ENCODE measurements at regions not wholly inside any gene's neighbourhood (a gene's known extent, or its start where the extent isn't known, plus 50 kb on each side); places are given as distances from the start of the nearest gene placed in this dataset.

DNA sequence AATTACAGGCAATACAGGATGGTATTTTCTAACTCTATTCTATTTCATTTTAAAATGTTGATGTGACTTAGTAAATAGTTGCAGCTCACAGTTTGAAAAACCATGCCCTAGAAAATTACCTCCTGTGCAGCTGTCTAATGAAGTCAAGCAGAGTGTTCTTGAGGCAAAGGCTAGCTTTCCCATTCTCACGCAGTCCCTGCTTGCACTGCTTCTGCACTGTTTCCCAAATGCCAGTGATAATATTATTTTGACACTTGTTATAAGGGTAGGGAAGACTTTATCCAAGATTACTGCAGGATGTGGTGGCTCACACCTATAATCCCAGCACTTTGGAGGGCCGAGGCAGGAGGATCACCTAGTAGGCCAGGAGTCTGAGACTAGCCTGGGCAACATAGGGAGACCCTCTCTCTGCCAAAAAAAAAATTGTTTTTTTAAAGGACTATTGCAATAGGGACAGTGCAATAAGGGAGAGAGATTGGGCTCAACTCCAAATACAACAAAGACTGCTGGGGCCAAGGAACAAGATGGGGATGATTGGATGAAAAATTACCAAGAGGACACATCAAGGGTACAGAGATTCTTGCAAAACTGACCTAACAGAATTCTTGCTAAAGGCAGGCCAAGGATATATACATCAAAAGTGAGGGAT, 196.1 kb downstream of the LY86 start:
- DNase-seq = no peak

DNA sequence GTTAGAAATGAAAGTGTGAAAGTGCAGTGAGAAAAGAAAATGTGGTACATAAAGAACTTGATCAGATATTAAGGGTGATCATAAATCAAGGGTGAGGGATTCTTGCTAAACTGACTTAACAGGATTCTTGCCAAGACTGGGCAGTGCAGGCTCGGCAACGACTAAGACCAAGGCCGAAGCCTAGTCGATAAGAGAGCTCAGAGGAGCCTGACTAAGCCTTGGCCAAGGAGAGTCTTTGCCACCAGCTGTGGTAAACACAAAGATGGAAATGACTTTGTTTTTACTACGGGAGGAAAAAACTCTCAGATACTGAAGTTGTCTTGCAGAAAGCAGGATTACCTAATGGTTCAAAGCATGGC, 196.6 kb downstream of the LY86 start:
- DNase-seq = no peak

DNA sequence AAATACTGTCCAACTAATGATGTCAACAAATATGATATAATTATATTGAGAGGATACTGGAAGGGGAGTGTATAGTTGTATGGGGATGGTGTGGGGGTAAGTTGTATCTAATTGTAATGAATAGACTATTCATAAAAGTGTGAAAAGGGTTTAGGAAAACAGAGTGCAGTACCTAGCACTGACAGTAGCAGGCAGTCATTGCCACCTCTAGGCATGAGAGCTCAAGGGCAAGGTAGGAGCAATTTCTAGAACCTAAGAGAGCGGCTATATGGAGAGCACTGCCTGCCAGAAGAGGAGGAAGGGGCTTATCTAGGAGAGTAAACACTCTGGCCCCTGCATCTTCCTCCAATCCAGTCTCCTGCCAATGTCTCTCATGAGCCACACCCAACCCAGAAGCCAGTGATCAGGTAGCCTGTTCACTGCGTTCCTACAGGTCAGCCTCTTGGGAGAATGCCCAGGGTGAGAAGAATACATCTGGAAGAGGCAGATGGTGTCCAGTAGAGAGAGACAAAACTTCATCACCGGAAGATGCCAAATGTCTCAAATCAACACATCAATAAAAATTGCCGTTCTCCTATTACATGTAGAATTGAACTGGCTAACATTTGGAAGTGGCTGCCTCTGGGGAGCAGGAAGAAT, 200.0 kb downstream of the LY86 start:
- no peak for DNase-seq

DNA sequence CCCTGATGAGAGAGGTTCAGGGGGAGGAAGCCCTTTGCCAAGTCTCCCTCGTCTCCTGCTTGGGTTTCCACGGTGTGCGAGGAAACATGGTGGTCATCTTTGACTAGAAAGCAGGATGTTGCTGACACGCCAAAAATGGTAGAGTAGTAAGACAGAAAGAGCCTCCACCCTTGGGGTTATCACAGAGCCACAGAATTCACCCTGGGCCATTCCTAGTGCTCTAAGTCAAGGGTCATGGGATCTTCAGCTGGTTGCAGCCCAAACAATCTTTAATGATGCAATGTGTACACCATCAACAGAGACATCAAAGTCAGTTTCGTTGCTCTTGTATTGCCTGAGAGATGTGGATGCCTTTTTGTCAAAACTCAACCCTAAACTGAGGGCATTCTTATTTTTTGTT, 201.9 kb downstream of the LY86 start:
- no peak for DNase-seq

DNA sequence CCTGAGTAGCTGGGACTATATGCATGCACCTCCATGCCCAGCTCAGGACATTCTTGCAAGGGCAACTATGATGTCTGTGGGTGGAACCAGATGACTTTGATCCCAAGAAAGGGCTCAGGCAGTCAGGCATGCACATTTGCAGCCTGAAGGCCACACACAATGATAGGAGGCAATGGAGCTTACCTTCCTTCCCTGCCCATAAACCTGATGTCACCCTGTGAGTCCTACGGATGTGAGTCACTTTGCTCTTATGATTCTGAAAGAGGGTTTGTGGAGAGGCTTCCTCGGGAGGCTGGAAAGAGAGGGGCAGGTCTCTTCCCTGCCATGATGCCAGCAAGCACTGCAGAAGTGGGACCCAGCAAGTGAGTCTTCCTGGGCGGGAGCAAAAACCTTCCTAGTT, 202.4 kb downstream of the LY86 start:
- no peak for DNase-seq

DNA sequence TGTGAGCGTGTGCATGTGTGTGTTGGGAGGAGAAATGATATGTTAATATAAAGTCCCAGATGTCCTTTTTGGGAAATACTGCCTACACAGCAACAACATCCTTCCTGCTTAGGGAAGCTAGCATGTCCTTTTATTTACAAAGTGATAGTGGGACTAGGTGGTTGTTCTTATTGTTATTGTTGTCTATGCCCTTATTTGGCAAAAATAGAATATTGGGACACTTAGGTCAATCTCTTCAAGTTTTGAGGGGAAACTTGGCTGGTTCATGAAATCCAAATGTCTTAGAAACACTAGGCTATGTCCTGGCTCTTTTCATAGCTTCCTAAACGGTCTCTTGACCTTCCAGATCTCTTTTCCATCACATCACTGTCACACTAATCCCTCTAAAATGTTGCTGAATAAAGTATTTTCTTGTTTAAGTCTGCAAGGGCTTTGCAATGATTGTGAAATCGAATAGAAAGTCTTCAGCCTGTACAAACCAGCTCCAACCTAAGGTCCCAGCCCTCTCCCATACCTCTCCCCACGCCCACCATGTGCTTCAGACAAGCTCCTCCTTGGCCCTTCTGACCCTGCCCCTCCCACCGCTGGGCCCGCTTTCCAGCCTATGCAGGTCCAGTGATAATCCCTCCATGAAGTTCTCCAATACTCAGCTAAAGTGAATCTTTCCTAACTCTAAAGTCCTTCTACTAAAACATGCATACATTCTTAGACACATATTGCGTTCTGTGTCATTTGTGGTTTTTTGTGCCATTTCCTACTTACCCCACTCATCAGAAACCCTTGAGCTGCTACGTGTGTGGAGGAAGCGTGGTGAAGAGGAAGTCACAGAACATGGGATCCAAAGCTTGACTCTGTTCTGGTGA, 205.1 kb downstream of the LY86 start:
- DNase-seq = no peak

DNA sequence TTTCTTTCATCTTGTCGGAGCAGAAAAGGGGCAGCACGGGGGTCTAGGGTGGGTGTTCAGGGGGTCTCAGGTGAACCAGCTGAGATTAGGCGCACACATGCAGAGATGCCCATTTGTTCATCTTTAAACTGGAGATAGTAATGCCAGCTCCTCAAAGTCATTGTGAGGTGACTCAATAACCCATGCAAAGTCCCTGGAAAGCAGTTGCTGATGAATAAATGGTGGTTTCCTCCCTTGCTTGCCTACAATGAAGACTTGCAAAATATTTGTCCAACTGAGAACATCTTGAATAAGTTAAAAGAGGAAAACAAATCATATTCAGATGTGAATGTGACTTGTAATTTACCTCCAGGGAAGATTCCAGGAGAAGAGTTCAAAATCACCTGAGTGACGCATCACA, 206.9 kb downstream of the LY86 start:
- DNase-seq = no peak

DNA sequence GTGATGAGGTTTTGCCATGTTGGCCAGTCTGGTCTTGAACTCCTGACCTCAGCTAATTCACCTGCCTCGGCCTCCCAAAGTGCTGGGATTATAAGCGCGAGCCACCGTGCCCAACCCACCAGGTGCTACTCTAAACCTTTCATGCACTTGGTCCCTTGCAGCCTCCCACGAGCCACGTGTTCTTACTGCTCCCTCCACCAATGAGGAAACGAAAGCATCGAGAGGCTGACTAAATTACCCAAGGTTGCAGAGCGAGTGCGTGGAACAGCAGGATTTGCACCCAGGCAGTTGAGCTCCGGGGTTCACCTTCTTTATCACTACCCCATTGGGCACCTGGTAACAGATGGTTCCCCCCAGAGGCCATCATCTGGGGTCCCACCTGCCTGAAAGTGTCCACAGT, 208.3 kb downstream of the LY86 start:
- no peak for DNase-seq

DNA sequence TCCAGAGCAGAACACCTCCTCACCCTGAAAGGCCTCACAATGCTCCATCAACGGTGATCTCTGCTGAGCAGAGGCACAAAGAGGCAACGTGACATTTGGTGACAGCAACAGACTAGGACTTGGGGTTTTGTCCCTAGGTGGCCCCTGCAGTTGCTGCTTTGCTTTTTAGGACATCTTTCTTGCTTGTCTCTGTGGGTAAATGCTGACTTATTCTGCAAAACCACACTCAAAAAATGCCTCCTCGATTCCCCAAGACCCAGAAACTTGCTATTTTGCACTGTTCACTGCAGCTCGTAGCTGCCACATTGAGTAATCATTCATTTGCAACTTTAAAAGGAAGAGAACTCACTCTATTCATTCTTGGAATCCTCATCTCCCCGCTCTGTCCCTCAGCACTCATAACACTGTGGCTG, 209.9 kb downstream of the LY86 start:
- no peak for DNase-seq

DNA sequence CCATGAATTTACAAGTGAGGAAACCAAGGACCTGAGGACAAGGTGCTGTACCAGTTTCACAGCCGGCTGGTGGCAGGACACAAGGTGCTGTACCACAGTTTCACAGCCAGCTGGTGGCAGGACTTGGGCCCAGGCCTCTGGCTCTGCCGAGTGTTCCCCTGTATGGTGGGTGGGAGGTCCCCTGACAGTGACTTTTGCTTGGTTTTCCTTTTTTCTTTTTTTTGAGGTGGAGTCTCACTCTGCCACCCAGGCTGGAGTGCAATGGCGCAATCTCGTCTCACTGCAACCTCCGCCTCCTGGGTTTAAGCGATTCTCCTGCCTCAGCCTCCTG, 212.4 kb downstream of the LY86 start:
- no peak for DNase-seq

DNA sequence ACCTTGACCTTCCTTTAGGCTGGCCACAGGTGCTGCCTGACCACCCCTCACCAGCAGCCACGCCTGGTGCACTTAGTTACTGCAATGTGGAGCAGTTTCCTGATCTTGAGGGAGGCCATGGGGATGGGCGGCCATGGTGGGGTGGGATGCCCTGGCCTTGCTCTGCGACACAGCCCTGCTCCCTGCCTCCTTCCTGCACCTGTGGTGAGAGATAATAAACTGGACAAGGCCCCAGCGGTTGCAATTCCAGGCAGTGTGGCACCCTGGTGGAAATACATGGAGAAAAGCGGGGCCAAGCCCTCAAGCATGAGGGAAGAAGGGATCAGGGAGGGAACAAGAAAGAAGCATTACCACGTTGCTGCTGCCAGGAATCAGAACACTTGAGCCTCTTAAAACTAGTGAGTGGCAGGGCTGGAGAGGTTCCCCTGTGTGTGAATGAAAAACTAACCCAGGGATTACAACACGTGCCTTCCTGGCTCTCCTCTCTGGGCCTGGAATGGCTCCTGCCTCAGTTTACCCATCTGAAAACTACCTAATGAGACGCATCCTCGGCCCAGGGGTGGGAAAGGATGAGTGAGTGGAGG, 213.2 kb downstream of the LY86 start:
- peak; percentile 42 for DNase-seq

DNA sequence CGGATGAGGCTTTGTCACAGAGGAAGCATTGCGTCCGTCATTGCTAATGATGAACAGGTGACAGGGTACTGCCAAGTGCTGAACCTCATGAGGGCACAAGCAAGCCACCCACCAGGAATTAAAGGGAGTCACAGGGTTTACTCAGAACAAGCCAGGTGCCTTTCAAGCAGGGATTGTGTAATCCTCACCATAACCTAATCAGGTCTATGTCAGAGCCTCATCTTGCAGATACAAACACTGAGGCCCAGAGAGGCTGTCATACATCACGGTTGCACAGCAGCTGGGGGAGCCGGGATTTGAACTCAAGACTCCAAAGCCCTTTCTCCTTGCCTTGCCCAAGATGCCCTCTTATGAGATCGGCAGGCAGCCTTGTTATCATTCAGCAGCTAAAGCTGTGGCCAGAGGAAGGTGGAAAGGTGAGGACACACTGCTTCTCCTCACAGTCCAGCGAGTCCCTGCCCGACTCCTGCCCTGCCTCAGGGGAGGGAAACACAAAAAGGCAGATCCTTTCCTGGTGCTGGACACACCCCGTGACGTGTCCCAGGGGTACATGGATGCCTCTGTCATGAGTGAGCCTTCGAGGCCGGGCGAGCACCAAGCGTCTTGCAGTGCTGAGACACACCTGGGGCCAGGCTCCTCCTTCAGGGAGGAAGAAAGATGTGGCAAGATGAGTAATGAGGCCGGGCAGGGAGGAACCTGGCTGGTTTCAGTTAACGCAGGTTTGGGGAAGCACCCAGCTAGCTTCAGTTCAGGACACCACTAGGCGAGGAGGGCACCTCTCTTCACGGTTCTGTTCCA, 214.9 kb downstream of the LY86 start:
- DNase-seq = no peak

DNA sequence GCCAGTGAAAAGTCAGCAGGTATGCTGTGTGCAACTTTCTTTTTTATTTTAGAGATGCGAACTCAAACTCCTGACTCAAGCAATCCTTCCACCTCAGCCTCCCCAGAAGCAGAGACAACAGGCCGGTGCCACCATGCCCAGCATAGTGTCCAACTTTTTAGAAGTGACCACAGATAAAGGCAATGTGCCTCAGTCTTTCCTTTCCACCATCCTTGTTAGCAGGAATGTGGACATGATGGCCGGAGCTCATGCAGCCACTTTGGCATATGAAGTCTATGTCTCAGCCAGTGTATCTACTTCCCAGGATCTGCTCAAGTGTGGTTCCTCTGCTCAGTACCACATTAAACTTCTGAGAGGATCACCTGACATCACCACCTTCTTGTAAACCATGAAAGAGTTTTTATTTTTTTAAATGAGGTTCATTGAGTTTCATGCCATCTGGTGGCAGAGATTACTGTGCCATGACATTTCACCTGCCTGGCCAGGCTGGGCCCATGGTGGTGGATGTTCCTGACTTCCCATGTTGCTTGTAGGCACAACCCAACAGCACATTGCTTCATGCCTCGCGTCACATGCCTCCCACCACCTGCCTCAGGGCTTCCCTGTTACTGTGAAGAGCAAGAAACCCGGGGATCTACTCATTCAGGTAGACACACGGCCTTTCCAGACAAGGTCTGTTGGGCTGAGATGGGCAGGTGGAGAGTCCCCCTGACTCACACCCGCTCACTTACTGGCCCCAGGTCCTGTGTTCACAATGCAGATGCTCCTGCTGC, 216.5 kb downstream of the LY86 start:
- DNase-seq = peak; percentile 43

DNA sequence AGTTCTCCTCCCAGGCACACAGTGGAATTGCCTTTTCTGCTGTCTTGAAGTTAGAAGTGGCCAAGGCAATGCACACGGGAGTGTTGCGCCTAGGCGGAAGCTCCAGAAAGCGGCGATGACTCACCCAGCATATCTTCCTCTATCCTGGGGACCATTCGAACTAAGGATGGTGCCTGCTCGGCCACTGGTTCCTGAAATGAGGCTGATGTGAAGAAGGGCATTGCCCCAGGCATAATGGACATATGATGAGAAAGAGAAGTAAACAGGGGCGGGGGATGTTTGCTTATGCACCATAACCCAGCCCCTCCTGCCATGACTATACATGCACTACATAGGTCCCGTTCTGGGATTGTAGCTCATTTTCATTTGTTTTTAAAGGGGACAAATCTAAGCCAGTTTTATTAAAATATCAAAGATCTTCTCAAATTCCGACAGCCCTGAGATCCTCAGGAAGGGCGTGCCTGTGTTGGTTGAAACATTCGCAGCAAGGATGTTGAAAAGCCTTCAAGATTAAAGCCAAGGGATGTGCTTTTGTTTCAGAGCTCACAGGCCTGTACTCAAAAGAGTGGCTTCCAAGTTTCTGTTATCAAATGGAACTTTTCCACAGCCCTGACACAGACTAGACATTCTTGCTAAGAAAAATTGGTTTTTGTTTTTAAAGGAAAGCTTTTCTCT, 218.5 kb downstream of the LY86 start:
- peak; percentile 32 for DNase-seq

DNA sequence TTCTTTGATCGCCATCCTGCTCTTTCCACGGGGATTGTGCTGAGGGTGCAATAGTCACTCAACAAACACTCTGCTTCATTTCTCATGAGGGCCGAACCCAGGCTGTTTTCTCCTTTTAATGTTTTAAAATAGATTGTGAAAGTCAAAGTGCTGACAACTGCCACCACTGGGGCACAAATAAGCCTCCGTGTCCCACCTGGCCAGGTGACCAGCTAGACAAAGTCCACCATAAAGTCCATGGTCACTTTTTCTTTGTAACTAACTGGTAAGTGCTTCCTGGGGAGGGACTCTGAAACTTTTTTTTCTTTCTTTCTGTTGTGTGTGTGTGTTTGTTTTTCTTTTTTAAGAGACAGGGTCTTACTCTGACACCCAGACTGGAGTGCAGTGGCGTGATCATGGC, 219.8 kb downstream of the LY86 start:
- peak; percentile 26 for DNase-seq

DNA sequence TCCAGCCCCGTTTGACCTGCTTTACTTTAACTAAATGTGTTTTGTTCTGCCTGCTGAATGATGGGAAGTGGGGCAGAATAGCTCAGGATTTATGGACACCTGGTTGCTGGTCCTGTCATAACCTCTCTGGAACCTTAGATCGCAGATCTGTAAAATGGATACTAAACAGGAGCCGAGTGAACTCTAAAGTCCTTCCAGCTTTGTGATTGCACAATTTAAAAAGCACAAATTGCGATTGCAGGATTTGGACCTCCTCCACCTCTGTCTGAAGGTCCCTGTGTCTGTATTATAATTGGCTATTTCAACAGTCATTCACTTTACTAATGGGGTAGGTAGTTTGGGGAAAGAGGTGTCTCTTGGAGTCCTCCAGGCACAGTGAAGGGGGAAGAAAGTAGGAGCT, 220.4 kb downstream of the LY86 start:
- DNase-seq = no peak

DNA sequence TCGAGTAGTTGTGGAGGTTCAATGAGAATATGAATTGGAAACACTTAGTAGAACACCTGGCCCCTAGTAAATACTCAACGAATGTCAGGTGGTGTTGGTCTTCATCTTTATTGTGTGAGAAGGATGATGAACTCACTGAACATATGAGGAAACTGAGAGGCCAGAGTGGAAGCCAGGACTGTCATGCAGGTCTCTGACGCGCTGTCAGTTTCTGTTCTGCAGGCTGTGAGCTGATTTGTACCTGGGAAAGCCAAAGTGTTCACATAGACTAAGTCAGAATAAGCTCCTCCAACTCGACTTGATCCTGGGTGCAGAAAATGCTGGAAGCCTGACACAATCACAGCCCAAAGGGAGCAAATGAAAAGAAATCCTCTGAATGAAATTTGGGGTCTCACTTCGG, 222.2 kb downstream of the LY86 start:
- peak; percentile 53 for DNase-seq

DNA sequence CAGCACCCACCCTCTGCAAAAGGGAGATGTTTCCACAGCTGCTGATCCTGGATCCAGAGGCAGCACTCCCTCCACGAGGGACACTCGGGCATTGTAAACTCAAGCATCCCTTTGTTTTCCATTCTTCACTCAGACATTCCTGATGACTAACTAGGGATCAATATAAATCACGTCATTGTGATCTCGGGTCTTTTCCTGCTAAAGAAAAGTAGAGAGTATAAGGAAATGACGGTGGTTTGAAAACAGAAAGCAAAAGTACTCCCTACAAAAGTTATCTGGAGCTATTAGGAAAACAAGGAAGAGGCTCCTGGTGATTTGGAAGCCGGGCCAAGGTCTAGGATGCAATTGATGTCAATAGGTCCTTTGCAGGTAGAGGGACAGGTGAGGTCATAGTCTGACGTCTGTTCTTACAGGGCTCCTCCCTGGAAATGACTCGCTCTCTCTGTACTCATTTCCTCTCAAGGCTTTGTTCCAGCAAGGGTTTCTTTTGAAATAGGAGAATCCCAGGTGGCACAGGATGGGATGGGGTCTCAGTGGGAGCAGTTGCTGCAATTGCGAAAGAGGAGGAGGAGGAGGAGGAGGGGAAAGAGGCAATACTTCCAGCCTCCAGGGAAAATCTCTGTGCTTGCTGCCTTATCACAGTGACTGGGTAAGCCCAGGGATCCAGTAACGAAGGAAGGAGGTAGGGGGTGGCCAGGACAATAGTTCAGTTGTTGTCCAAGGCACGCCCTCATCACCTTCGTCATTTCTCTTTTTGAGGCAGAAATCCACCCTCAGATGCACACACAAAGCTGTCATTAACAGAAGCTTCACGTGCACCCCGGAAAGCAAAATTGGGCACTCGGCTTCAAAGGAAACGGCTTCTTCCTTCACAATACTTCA, 222.8 kb downstream of the LY86 start:
- no peak for DNase-seq

DNA sequence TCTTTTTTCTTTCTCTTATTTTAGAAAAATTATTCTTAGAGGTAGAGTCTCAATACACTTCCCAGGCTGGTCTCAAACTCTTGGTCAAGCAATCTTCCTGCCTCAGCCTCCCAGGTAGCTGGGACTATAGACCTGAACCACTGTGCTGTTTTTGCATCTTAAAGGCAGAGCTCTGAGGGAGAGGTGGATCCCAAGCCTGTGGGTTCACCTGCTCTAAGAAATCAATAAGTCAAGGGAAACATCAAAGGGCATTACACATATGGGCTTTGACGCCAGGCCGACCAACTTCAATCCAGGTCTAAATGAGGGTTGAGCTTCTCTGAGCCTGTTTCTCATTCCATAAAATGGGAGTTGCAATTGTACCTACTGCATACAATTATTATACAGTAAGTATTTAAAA, 223.9 kb downstream of the LY86 start:
- DNase-seq = no peak

DNA sequence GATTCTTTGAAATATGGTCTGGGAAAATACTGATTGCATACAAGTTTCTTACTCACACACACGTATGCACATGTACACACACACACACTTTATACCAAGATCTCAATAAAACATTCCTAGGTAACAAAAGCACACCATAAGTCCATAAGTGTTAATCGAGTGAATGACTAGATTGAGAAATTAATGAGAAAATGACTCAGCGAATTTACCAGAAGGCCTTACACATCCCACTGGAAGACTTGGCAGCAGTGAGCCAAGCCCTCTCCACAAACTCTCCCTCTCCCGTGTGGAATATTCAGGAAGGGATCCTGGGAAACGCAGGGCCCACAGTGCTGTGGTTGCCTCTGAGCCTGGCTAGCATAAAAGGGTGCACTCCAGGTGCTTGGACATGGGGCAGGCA, 227.2 kb downstream of the LY86 start:
- no peak for DNase-seq

DNA sequence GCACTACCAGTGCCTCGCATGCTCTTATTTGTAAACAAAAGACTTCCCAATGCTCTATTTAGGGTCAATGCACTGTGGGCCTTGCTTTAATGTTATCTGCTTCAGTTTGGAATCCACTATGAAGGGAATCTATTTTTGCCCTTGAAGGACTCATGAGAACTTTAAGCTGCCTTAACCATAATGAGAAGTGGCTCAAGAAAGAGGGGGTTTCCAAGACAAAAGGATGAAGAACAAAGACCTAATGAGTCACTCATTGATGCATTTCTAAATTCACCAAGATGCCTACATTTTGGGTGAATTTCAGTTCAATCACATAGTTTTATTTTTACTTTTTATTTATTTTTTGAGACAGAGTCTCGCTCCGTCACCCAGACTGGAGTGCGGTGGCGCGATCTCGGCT, 228.2 kb downstream of the LY86 start:
- DNase-seq = no peak

Data from activated CD8-positive, alpha-beta memory T cell treated with anti-CD3 and anti-CD28 coated beads for 24 hours (primary cell).